SK-N-SH (cell line): ENCODE measurements at regions not wholly inside any gene's neighbourhood (a gene's known extent, or its start where the extent isn't known, plus 50 kb on each side); places are given as distances from the start of the nearest gene placed in this dataset.

ENCODE experiments used
- CTCF ChIA-PET: fragments of 300-600, 350-600 bp; formaldehyde crosslinking; extraction: SDS; loops from one replicate; lab custom pipeline; 2021; lab: Yijun Ruan, JAX
- POLR2A ChIA-PET: fragments of 350-600 bp; sonication (Branson Sonifier 250); formaldehyde crosslinking; extraction: SDS; loops from one replicate; lab custom pipeline; 2020; ENCODE audit warnings: antibody characterized with exemption, inconsistent platforms; lab: Yijun Ruan, JAX
- DNase-seq: peaks from one replicate; pipeline ENCODE4 v3.0.0; 2012
- H2AFZ ChIP-seq: fragments of 200-600 bp; sonication (generic); 2 replicates; pipeline ENCODE4 v1.8.1; 2016; ENCODE audit warnings: antibody characterized with exemption, mild to moderate bottlenecking, low read depth
- H3F3A ChIP-seq: fragments of 200-600 bp; sonication (generic); replicated peaks from 2 replicates; pipeline ENCODE3; 2016; ENCODE audit warnings: antibody characterized with exemption, mild to moderate bottlenecking; ENCODE audit not compliant: insufficient read depth
- H3K27ac ChIP-seq, 2 experiments: fragments of 200-500 bp in 1 of 2; fragments of 200-600 bp in 1 of 2; sonication (Bioruptor generic) in 1 of 2; sonication (generic), shearing (Covaris generic) in 1 of 2; 2 replicates each; pipeline versions ENCODE4 v1.5.1 to v1.6.1; 2014 to 2016; ENCODE audit warnings: low read depth in 2 of 2, inconsistent platforms in 1 of 2, low read length in 1 of 2, mild to moderate bottlenecking in 1 of 2, mixed read lengths in 1 of 2
- H3K27me3 ChIP-seq: fragments of 200-600 bp; sonication (generic), shearing (Covaris generic); 2 replicates; pipeline ENCODE4 v1.6.1; 2016; ENCODE audit warnings: mixed run types; ENCODE audit not compliant: insufficient read depth
- H3K36me3 ChIP-seq, 2 experiments: fragments of 200-500 bp in 1 of 2; fragments of 200-600 bp in 1 of 2; sonication (Bioruptor generic) in 1 of 2; sonication (generic) in 1 of 2; replicated peaks in 1 of 2; 2 replicates each; pipeline versions ENCODE3 to v1.5.1; 2014 to 2016; ENCODE audit warnings: low read length in 1 of 2, mild to moderate bottlenecking in 1 of 2; ENCODE audit not compliant: insufficient read depth in 2 of 2, control insufficient read depth in 1 of 2
- H3K4me1 ChIP-seq, 2 experiments: fragments of 200-500 bp in 1 of 2; fragments of 200-600 bp in 1 of 2; sonication (Bioruptor generic) in 1 of 2; sonication (generic), shearing (Covaris generic) in 1 of 2; 2 replicates each; pipeline versions ENCODE4 v1.5.1 to v1.6.1; 2014 to 2016; ENCODE audit warnings: low read depth in 1 of 2, low read length in 1 of 2, mixed run types in 1 of 2; ENCODE audit not compliant: insufficient read depth in 2 of 2, control insufficient read depth in 1 of 2
- H3K4me2 ChIP-seq: fragments of 200-600 bp; sonication (generic), shearing (Covaris generic); 2 replicates; pipeline ENCODE4 v1.6.1; 2017; ENCODE audit warnings: mixed run types
- H3K4me3 ChIP-seq, 2 experiments: fragments of 200-500 bp in 1 of 2; fragments of 200-600 bp in 1 of 2; sonication (Bioruptor generic) in 1 of 2; sonication (generic), shearing (Covaris generic) in 1 of 2; 2 replicates each; pipeline versions ENCODE4 v1.5.1 to v1.8.1; 2014 to 2016; ENCODE audit warnings: low read depth in 2 of 2, inconsistent platforms in 1 of 2, low read length in 1 of 2, mild to moderate bottlenecking in 1 of 2, mixed read lengths in 1 of 2, moderate library complexity in 1 of 2
- H3K79me2 ChIP-seq: fragments of 200-600 bp; sonication (generic); 2 replicates; pipeline ENCODE4 v1.8.1; 2017; ENCODE audit warnings: mild to moderate bottlenecking; ENCODE audit not compliant: insufficient read depth
- H3K9ac ChIP-seq: fragments of 200-600 bp; sonication (generic); 2 replicates; pipeline ENCODE4 v1.6.1; 2017; ENCODE audit warnings: mixed run types
- H3K9me2 ChIP-seq: fragments of 200-600 bp; sonication (generic); 2 replicates; pipeline ENCODE4 v1.6.1; 2017; ENCODE audit warnings: mixed run types
- H3K9me3 ChIP-seq: fragments of 200-600 bp; sonication (generic); 2 replicates; pipeline ENCODE4 v1.6.1; 2017; ENCODE audit warnings: mixed run types, mild to moderate bottlenecking, moderate library complexity
- H4K20me1 ChIP-seq: fragments of 200-600 bp; sonication (generic); 2 replicates; pipeline ENCODE4 v1.6.1; 2017; ENCODE audit warnings: mild to moderate bottlenecking, mixed run types; ENCODE audit not compliant: insufficient read depth
- CHD2 ChIP-seq: fragments of 150-350 bp; IDR thresholded peaks from 2 replicates; pipeline ENCODE4 v1.6.1; 2018; ENCODE audit warnings: low read length; ENCODE audit not compliant: partially characterized antibody
- ELF1 ChIP-seq: IDR thresholded peaks from 2 replicates; pipeline ENCODE4 v1.4.0; 2012
- EP300 ChIP-seq, 2 experiments: IDR thresholded peaks; 2 replicates each; pipeline versions ENCODE4 v1.4.0 to v1.6.1; 2012; ENCODE audit warnings: borderline replicate concordance in 1 of 2, low read depth in 1 of 2, low read length in 1 of 2
- EZH2phosphoT487 ChIP-seq: fragments of 200-600 bp; sonication (generic); IDR thresholded peaks from 2 replicates; pipeline ENCODE4 v1.6.1; 2017; ENCODE audit warnings: low read depth, mixed run types, mild to moderate bottlenecking, antibody characterized with exemption, moderate library complexity, borderline replicate concordance
- FOXM1 ChIP-seq: IDR thresholded peaks from 2 replicates; pipeline ENCODE4 v1.4.0; 2012; ENCODE audit warnings: low read depth, mild to moderate bottlenecking
- GABPA ChIP-seq: IDR thresholded peaks from 2 replicates; pipeline ENCODE4 v1.4.0; 2012; ENCODE audit warnings: low read depth, mild to moderate bottlenecking
- GATA2 ChIP-seq: sonication (generic); formaldehyde crosslinking; IDR thresholded peaks from 2 replicates; pipeline ENCODE4 v1.5.0; 2020; ENCODE audit warnings: mild to moderate bottlenecking, missing genetic modification reagents
- NRF1 ChIP-seq: IDR thresholded peaks from 2 replicates; pipeline ENCODE4 v1.6.1; 2012; ENCODE audit warnings: low read depth, mild to moderate bottlenecking, low read length
- PBX3 ChIP-seq: IDR thresholded peaks from 2 replicates; pipeline ENCODE4; 2012
- POLR2AphosphoS5 ChIP-seq: IDR thresholded peaks from 2 replicates; pipeline ENCODE4 v1.6.1; 2012; ENCODE audit warnings: low read depth, low read length
- RAD21 ChIP-seq: IDR thresholded peaks from 2 replicates; pipeline ENCODE4 v1.6.1; 2012; ENCODE audit warnings: mild to moderate bottlenecking, low read length
- SIN3A ChIP-seq: IDR thresholded peaks from 2 replicates; pipeline ENCODE4 v1.6.1; 2012; ENCODE audit warnings: low read depth, mild to moderate bottlenecking, low read length, moderate library complexity, borderline replicate concordance
- SMC3 ChIP-seq: IDR thresholded peaks from 2 replicates; pipeline ENCODE4 v1.6.1; 2012; ENCODE audit warnings: low read depth, low read length, improper control_type of control experiment
- TAF1 ChIP-seq: IDR thresholded peaks from 2 replicates; pipeline ENCODE4 v1.6.1; 2012; ENCODE audit warnings: low read depth, mild to moderate bottlenecking, low read length, moderate library complexity, borderline replicate concordance
- TCF12 ChIP-seq: IDR thresholded peaks from 2 replicates; pipeline ENCODE4 v1.4.0; 2012
- YY1 ChIP-seq: IDR thresholded peaks from 2 replicates; pipeline ENCODE4 v1.4.0; 2012; ENCODE audit warnings: low read depth, mild to moderate bottlenecking
- ZBTB33 ChIP-seq: IDR thresholded peaks from 2 replicates; pipeline ENCODE4 v1.4.0; 2012; ENCODE audit warnings: low read depth, borderline replicate concordance
- WGBS: methylation state at CpG from one replicate; pipeline ENCODE4 v1.1.6; 2017; ENCODE audit warnings: low lambda C conversion rate; 5-methylcytosine and 5-hydroxymethylcytosine counted together
- TF ChIP-seq, protein P1 (sequence below): fragments of 200-600 bp; sonication (generic); IDR thresholded peaks from 2 replicates; pipeline ENCODE4 v1.6.1; 2017; ENCODE audit warnings: antibody characterized with exemption, mild to moderate bottlenecking, moderate library complexity
- TF ChIP-seq, protein P2 (sequence below): fragments of 150-350 bp; IDR thresholded peaks from 2 replicates; pipeline ENCODE4 v1.6.1; 2016; ENCODE audit warnings: mild to moderate bottlenecking, low read depth, low read length

DNA sequence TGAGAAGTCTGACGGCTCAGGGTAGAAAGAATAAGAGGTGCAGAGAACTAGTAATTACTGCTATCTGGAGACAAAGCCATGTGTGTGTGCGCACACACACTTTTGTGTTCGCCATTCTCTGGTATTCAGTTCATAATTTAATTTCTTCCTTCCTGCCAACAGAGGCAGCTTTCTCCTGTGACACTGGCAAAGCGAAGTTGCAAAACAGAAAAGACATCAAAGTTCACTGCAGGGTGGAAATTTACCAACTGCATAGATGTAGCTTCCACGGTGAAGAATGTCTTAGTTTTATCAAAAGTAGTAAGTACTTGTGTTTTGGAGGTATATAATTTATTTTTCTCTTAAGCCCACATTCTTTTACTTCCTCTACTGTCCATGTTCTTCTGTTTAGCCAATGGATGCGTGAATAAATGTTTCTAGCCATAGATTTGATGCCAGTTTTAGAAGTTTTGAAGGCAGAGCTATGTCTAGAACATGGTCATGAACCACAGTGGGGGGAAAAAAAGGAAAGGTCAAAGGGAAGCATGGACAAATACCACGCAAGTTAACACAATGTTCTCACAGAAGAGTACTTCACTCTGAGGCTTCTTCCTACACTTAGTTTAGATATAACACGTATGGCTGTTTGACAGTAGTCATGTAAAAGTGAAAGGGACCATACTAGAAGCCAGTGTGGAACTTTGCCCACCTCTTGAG lies 536.5 kb upstream of the GRIA1 start:
- POLR2A ChIA-PET = no interaction called here

More for the DNA sequence above, 536.5 kb upstream of the GRIA1 start:
- TF ChIP-seq SMC3 = no peak
- TF ChIP-seq EZH2phosphoT487 = no peak
- TF ChIP-seq RAD21 = no peak
- TF ChIP-seq TAF1 = no peak
- TF ChIP-seq, protein P1, sequence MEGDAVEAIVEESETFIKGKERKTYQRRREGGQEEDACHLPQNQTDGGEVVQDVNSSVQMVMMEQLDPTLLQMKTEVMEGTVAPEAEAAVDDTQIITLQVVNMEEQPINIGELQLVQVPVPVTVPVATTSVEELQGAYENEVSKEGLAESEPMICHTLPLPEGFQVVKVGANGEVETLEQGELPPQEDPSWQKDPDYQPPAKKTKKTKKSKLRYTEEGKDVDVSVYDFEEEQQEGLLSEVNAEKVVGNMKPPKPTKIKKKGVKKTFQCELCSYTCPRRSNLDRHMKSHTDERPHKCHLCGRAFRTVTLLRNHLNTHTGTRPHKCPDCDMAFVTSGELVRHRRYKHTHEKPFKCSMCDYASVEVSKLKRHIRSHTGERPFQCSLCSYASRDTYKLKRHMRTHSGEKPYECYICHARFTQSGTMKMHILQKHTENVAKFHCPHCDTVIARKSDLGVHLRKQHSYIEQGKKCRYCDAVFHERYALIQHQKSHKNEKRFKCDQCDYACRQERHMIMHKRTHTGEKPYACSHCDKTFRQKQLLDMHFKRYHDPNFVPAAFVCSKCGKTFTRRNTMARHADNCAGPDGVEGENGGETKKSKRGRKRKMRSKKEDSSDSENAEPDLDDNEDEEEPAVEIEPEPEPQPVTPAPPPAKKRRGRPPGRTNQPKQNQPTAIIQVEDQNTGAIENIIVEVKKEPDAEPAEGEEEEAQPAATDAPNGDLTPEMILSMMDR = no peak
- TF ChIP-seq PBX3 = no peak
- TF ChIP-seq ELF1 = no peak
- no peak for TF ChIP-seq ZBTB33
- no peak for TF ChIP-seq FOXM1
- TF ChIP-seq POLR2AphosphoS5 = no peak
- TF ChIP-seq GABPA = no peak
- TF ChIP-seq SIN3A = no peak
- no peak for TF ChIP-seq NRF1
- no peak for TF ChIP-seq TCF12
- TF ChIP-seq, protein P2, sequence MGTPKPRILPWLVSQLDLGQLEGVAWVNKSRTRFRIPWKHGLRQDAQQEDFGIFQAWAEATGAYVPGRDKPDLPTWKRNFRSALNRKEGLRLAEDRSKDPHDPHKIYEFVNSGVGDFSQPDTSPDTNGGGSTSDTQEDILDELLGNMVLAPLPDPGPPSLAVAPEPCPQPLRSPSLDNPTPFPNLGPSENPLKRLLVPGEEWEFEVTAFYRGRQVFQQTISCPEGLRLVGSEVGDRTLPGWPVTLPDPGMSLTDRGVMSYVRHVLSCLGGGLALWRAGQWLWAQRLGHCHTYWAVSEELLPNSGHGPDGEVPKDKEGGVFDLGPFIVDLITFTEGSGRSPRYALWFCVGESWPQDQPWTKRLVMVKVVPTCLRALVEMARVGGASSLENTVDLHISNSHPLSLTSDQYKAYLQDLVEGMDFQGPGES = no peak
- TF ChIP-seq EP300 (IDR thresholded peaks at IDR 0.05; ENCODE audit: borderline replicate concordance in 1 of 2, low read depth in 1 of 2, low read length in 1 of 2) = no peak
- TF ChIP-seq CHD2 = no peak
- no peak for TF ChIP-seq GATA2 (CRISPR knock-in tag)
- no peak for TF ChIP-seq YY1
- Histone ChIP-seq H4K20me1 (no peaks in the 10 kb centered on the region), H3K27ac (no peak overlapping the region), H3K9ac (no peak overlapping the region), H3F3A (no peaks in the 10 kb centered on the region), H3K4me1 (no peaks in the 10 kb centered on the region), H3K9me3 (no peaks in the 10 kb centered on the region), H2AFZ (no peak overlapping the region), H3K27me3 (no peaks in the 10 kb centered on the region), H3K36me3 (no peaks in the 10 kb centered on the region), H3K4me2 (no peak overlapping the region), H3K79me2 (no peaks in the 10 kb centered on the region), H3K4me3 (no peak overlapping the region), H3K9me2 (no peaks in the 10 kb centered on the region)
- WGBS = 8% methylated on average over 8 of the region's 8 CpGs
- DNase-seq = no peak
- CTCF ChIA-PET = no interaction called here
